GM18507 (cell line): ENCODE measurements at regions not wholly inside any gene's neighbourhood (a gene's known extent, or its start where the extent isn't known, plus 50 kb on each side); places are given as distances from the start of the nearest gene placed in this dataset.

Experiments
- DNase-seq: peaks from one replicate; pipeline ENCODE4 v3.0.0; 2011; ENCODE audit warnings: low read depth; ENCODE audit not compliant: insufficient read length; ENCODE audit errors: extremely low spot score
- FAIRE-seq: peaks from 2 replicates; lab custom pipeline; 2011; peaks lifted over from hg19 to GRCh38; lab: Jason Lieb, UNC

GRCh38 chr22:47778160-47778658 is 1015.8 kb downstream of the TBC1D22A start:
- FAIRE-seq = no peak
- no peak for DNase-seq

- DNase-seq = no peak
- no peak for FAIRE-seq
Measured at GRCh38 chr22:47777426-47777825, 1015.0 kb downstream of the TBC1D22A start.

GRCh38 chr22:47776329-47776728 is 1013.9 kb downstream of the TBC1D22A start:
- no peak for FAIRE-seq
- DNase-seq = no peak

GRCh38 chr22:47775686-47776085 is 1013.2 kb downstream of the TBC1D22A start:
- DNase-seq = no peak
- FAIRE-seq = no peak

- no peak for DNase-seq
- no peak for FAIRE-seq
Measured at GRCh38 chr22:47775191-47775590, 1012.7 kb downstream of the TBC1D22A start.

GRCh38 chr22:47773635-47774034 is 1011.2 kb downstream of the TBC1D22A start:
- no peak for DNase-seq
- FAIRE-seq = no peak

GRCh38 chr22:47772864-47773263 is 1010.4 kb downstream of the TBC1D22A start:
- no peak for FAIRE-seq
- DNase-seq = no peak

- FAIRE-seq (no peak), DNase-seq (no peak)
Measured at GRCh38 chr22:47769652-47770051, 1007.2 kb downstream of the TBC1D22A start.

GRCh38 chr22:47768027-47768426 is 1005.6 kb downstream of the TBC1D22A start:
- DNase-seq = no peak
- no peak for FAIRE-seq

- no peak for DNase-seq
Measured at GRCh38 chr22:47767403-47767802, 1005.0 kb downstream of the TBC1D22A start.

GRCh38 chr22:47765757-47766156 is 1003.3 kb downstream of the TBC1D22A start:
- FAIRE-seq (no peak), DNase-seq (no peak)

More at GRCh38 chr22:47767403-47767802, 1005.0 kb downstream of the TBC1D22A start:
- FAIRE-seq = no peak

- no peak for FAIRE-seq
- DNase-seq = no peak
Measured at GRCh38 chr22:47762141-47762540, 999.7 kb downstream of the TBC1D22A start.

GRCh38 chr22:47759909-47760308 is 997.5 kb downstream of the TBC1D22A start:
- no peak for DNase-seq
- no peak for FAIRE-seq

GRCh38 chr22:47757741-47758140 is 995.3 kb downstream of the TBC1D22A start:
- no peak for DNase-seq
- no peak for FAIRE-seq

- no peak for DNase-seq
- FAIRE-seq = no peak
Measured at GRCh38 chr22:47750086-47750485, 987.6 kb downstream of the TBC1D22A start.

- no peak for DNase-seq
- FAIRE-seq = no peak
Measured at GRCh38 chr22:47748957-47749356, 986.5 kb downstream of the TBC1D22A start.

- FAIRE-seq (no peak), DNase-seq (no peak)
Measured at GRCh38 chr22:47748271-47748670, 985.8 kb downstream of the TBC1D22A start.

- FAIRE-seq (no peak), DNase-seq (no peak)
Measured at GRCh38 chr22:47740109-47740805, 977.8 kb downstream of the TBC1D22A start.

GRCh38 chr22:47739291-47740015 is 977.0 kb downstream of the TBC1D22A start:
- DNase-seq (no peak), FAIRE-seq (no peak)

GRCh38 chr22:47738472-47739013 is 976.1 kb downstream of the TBC1D22A start:
- DNase-seq (no peak), FAIRE-seq (no peak)
